WTC11 (cell line): ENCODE measurements at regions not wholly inside any gene's neighbourhood (a gene's known extent, or its start where the extent isn't known, plus 50 kb on each side); places are given as distances from the start of the nearest gene placed in this dataset.

Experiments used
- ATAC-seq: fragments of 200-7000 bp; cut with Tn5 transposase; 2 replicates; pipeline ENCODE4 v1.10.0; 2021; ENCODE audit warnings: mild to moderate bottlenecking, moderate library complexity
- CTCF ChIA-PET: fragments of 300-600 bp; sonication (Branson Sonifier 250); formaldehyde crosslinking; loops from one replicate; lab custom pipeline; 2021; ENCODE audit warnings: antibody characterized with exemption; lab: Charles Lee
- POLR2A ChIA-PET: fragments of 350-600 bp; sonication (Branson Sonifier 250); formaldehyde crosslinking; loops from one replicate; lab custom pipeline; 2021; ENCODE audit warnings: antibody characterized with exemption; lab: Charles Lee
- DNase-seq: peaks from one replicate; pipeline ENCODE4 v3.0.0; 2021; ENCODE audit warnings: low spot score
- H3K27ac Mint-ChIP-seq: 2 replicates; pipeline ENCODE4 v1.8.0; 2021; ENCODE audit warnings: mixed read lengths
- H3K27me3 Mint-ChIP-seq: 2 replicates; pipeline ENCODE4 v1.8.0; 2021; ENCODE audit warnings: low read depth, mild to moderate bottlenecking, moderate library complexity, mixed read lengths
- H3K36me3 Mint-ChIP-seq: 2 replicates; pipeline ENCODE4 v1.8.0; 2021; ENCODE audit warnings: mixed read lengths
- H3K4me1 Mint-ChIP-seq: 2 replicates; pipeline ENCODE4 v1.8.0; 2022; ENCODE audit warnings: mixed read lengths
- H3K4me3 Mint-ChIP-seq: 2 replicates; pipeline ENCODE4 v1.8.0; 2021; ENCODE audit warnings: mild to moderate bottlenecking, moderate library complexity, mixed read lengths
- H3K9me3 Mint-ChIP-seq: 2 replicates; pipeline ENCODE4 v1.8.0; 2021; ENCODE audit warnings: mixed read lengths
- AFF4 ChIP-seq: sonication (generic); formaldehyde crosslinking; IDR thresholded peaks from 2 replicates; pipeline ENCODE4 v1.8.1; 2023; ENCODE audit warnings: mild to moderate bottlenecking, missing genetic modification reagents, borderline replicate concordance
- FOXJ3 ChIP-seq: sonication (generic); formaldehyde crosslinking; IDR thresholded peaks from 2 replicates; pipeline ENCODE4 v1.9.0; 2021; ENCODE audit warnings: missing genetic modification reagents, mild to moderate bottlenecking, borderline replicate concordance
- GABPB1 ChIP-seq: sonication (generic); formaldehyde crosslinking; IDR thresholded peaks from 2 replicates; pipeline ENCODE4 v1.8.1; 2023; ENCODE audit warnings: mild to moderate bottlenecking, missing genetic modification reagents
- MXD4 ChIP-seq: fragments of 250-450 bp; sonication (Bioruptor Pico); IDR thresholded peaks from 2 replicates; pipeline ENCODE4 v1.8.0; 2021; ENCODE audit warnings: mild to moderate bottlenecking, moderate library complexity, borderline replicate concordance
- NFATC4 ChIP-seq: fragments of 250-450 bp; sonication (Bioruptor Pico); IDR thresholded peaks from 2 replicates; pipeline ENCODE4 v1.9.0; 2021; ENCODE audit warnings: mild to moderate bottlenecking
- NR1H2 ChIP-seq: sonication (generic); formaldehyde crosslinking; IDR thresholded peaks from 2 replicates; pipeline ENCODE4 v1.9.0; 2021; ENCODE audit warnings: mild to moderate bottlenecking, moderate library complexity, missing genetic modification reagents
- NR2C2 ChIP-seq: sonication (generic); formaldehyde crosslinking; IDR thresholded peaks from 2 replicates; pipeline ENCODE4 v1.8.0; 2022; ENCODE audit warnings: mild to moderate bottlenecking, missing genetic modification reagents
- NR3C1 ChIP-seq: sonication (generic); formaldehyde crosslinking; conservative IDR thresholded peaks from 2 replicates; pipeline ENCODE4 v1.8.1; 2023; ENCODE audit warnings: low read depth, mild to moderate bottlenecking, missing genetic modification reagents
- SMAD3 ChIP-seq: sonication (generic); formaldehyde crosslinking; IDR thresholded peaks from 2 replicates; pipeline ENCODE4 v1.8.0; 2022; ENCODE audit warnings: missing genetic modification reagents, mild to moderate bottlenecking, borderline replicate concordance
- SOX15 ChIP-seq: fragments of 250-450 bp; sonication (Bioruptor Pico); IDR thresholded peaks from 2 replicates; pipeline ENCODE4 v1.9.0; 2021; ENCODE audit warnings: mild to moderate bottlenecking
- STAT6 ChIP-seq: sonication (generic); formaldehyde crosslinking; conservative IDR thresholded peaks from 2 replicates; pipeline ENCODE4 v1.8.1; 2023; ENCODE audit warnings: mild to moderate bottlenecking, low read depth, missing genetic modification reagents, moderate library complexity
- TP53 ChIP-seq: sonication (generic); formaldehyde crosslinking; IDR thresholded peaks from 2 replicates; pipeline ENCODE4 v1.8.1; 2023; ENCODE audit warnings: mild to moderate bottlenecking, missing genetic modification reagents
- USF1 ChIP-seq: sonication (generic); formaldehyde crosslinking; IDR thresholded peaks from 2 replicates; pipeline ENCODE4 v1.8.0; 2022; ENCODE audit warnings: mild to moderate bottlenecking, missing genetic modification reagents
- ZNF232 ChIP-seq: sonication (generic); formaldehyde crosslinking; IDR thresholded peaks from 2 replicates; pipeline ENCODE4 v1.8.0; 2022; ENCODE audit warnings: mild to moderate bottlenecking, missing genetic modification reagents
- ZNF263 ChIP-seq: sonication (generic); formaldehyde crosslinking; IDR thresholded peaks from 2 replicates; pipeline ENCODE4 v1.8.1; 2022; ENCODE audit warnings: low read depth, mild to moderate bottlenecking, moderate library complexity, missing genetic modification reagents
- ZNF671 ChIP-seq: fragments of 250-450 bp; sonication (Bioruptor Pico); IDR thresholded peaks from 2 replicates; pipeline ENCODE4 v1.8.0; 2021; ENCODE audit warnings: mild to moderate bottlenecking
- TF ChIP-seq, protein P1 (sequence below): fragments of 250-450 bp; sonication (Bioruptor Pico); IDR thresholded peaks from 2 replicates; pipeline ENCODE4 v2.1.2; 2022; ENCODE audit warnings: mild to moderate bottlenecking, moderate library complexity
- TF ChIP-seq, protein P2 (sequence below): fragments of 250-450 bp; sonication (Bioruptor Pico); IDR thresholded peaks from 2 replicates; pipeline ENCODE4 v1.9.0; 2021; ENCODE audit warnings: mild to moderate bottlenecking
- TF ChIP-seq, protein P3 (sequence below): sonication (generic); formaldehyde crosslinking; IDR thresholded peaks from 2 replicates; pipeline ENCODE4 v1.8.0; 2022; ENCODE audit warnings: mild to moderate bottlenecking, missing genetic modification reagents

DNA sequence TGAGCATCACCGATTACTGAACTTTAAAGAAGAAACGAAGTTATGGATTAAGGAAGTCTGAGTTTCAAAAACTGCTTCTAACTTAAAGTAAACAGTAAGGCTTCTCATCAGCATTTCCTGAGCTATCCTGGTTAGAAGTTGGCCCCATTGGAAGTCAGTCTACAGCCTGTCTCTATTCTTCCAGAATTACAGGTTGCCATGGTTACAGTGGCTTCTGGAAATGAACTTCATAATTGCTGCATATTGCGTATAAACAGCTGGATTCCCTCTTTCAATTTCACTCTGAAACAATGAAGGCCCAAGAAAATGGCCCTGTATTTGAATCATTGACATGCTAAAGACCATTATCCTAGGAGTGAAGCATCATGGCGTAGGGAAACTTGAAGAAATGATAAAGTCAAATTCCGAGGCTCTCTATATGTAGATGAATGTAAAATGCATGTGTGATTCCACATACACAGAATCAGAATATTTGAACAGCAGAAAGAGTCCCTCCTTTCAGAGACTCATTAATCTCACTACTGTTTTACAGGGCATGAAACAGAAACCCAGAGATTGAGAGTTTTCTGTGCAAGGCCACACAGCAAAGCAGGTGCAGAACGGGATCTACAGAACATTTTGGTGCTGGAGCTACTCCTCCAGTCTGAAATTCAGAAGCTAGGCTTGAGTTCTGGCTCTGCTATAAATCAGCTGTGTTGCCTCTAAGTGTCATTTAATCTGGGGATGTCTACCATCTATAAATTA lies 856.4 kb upstream of the CELF4 start (continued):
- no peak for TF ChIP-seq SOX15 (CRISPR knock-in tag)
- TF ChIP-seq, protein P1, sequence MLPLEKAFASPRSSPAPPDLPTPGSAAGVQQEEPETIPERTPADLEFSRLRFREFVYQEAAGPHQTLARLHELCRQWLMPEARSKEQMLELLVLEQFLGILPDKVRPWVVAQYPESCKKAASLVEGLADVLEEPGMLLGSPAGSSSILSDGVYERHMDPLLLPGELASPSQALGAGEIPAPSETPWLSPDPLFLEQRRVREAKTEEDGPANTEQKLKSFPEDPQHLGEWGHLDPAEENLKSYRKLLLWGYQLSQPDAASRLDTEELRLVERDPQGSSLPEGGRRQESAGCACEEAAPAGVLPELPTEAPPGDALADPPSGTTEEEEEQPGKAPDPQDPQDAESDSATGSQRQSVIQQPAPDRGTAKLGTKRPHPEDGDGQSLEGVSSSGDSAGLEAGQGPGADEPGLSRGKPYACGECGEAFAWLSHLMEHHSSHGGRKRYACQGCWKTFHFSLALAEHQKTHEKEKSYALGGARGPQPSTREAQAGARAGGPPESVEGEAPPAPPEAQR (CRISPR knock-in tag) = no peak
- TF ChIP-seq USF1 (CRISPR knock-in tag) = no peak

GRCh38 chr18:38421021-38421420 lies 855.4 kb upstream of the CELF4 start:
- H3K27me3 Mint-ChIP-seq = no peaks in the 10 kb centered on the region
- H3K27ac Mint-ChIP-seq = no peak overlapping the region
- peaks cover 25% of the 10 kb centered on the region for H3K4me1 Mint-ChIP-seq
- peaks cover under 1% of the 10 kb centered on the region; the same call in 1 of the 2 replicates for H3K9me3 Mint-ChIP-seq
- ChIA-PET POLR2A (no interaction called here), CTCF (no interaction called here)
- no peak overlapping the region for H3K4me3 Mint-ChIP-seq
- H3K36me3 Mint-ChIP-seq = no peaks in the 10 kb centered on the region
- ATAC-seq = no peak
- DNase-seq = no peak
- no peak for TF ChIP-seq NR1H2
- TF ChIP-seq NR3C1 = no peak
- TF ChIP-seq MXD4 (CRISPR knock-in tag) = no peak
- no peak for TF ChIP-seq FOXJ3 (CRISPR knock-in tag)
- no peak for TF ChIP-seq NFATC4
- TF ChIP-seq ZNF263 (CRISPR knock-in tag) = no peak
- TF ChIP-seq AFF4 = no peak
- TF ChIP-seq, protein P2, sequence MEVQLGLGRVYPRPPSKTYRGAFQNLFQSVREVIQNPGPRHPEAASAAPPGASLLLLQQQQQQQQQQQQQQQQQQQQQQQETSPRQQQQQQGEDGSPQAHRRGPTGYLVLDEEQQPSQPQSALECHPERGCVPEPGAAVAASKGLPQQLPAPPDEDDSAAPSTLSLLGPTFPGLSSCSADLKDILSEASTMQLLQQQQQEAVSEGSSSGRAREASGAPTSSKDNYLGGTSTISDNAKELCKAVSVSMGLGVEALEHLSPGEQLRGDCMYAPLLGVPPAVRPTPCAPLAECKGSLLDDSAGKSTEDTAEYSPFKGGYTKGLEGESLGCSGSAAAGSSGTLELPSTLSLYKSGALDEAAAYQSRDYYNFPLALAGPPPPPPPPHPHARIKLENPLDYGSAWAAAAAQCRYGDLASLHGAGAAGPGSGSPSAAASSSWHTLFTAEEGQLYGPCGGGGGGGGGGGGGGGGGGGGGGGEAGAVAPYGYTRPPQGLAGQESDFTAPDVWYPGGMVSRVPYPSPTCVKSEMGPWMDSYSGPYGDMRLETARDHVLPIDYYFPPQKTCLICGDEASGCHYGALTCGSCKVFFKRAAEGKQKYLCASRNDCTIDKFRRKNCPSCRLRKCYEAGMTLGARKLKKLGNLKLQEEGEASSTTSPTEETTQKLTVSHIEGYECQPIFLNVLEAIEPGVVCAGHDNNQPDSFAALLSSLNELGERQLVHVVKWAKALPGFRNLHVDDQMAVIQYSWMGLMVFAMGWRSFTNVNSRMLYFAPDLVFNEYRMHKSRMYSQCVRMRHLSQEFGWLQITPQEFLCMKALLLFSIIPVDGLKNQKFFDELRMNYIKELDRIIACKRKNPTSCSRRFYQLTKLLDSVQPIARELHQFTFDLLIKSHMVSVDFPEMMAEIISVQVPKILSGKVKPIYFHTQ = no peak
- TF ChIP-seq, protein P3, sequence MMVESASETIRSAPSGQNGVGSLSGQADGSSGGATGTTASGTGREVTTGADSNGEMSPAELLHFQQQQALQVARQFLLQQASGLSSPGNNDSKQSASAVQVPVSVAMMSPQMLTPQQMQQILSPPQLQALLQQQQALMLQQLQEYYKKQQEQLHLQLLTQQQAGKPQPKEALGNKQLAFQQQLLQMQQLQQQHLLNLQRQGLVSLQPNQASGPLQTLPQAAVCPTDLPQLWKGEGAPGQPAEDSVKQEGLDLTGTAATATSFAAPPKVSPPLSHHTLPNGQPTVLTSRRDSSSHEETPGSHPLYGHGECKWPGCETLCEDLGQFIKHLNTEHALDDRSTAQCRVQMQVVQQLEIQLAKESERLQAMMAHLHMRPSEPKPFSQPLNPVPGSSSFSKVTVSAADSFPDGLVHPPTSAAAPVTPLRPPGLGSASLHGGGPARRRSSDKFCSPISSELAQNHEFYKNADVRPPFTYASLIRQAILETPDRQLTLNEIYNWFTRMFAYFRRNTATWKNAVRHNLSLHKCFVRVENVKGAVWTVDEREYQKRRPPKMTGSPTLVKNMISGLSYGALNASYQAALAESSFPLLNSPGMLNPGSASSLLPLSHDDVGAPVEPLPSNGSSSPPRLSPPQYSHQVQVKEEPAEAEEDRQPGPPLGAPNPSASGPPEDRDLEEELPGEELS (CRISPR knock-in tag) = no peak
- TF ChIP-seq GABPB1 (CRISPR knock-in tag) = no peak
- TF ChIP-seq ZNF232 (CRISPR knock-in tag) = no peak
- TF ChIP-seq SMAD3 (CRISPR knock-in tag) = no peak
- TF ChIP-seq STAT6 (CRISPR knock-in tag) = no peak
- TF ChIP-seq NR2C2 (CRISPR knock-in tag) = no peak
- TF ChIP-seq TP53 (CRISPR knock-in tag) = no peak
- no peak for TF ChIP-seq ZNF671 (CRISPR knock-in tag)
